HG03025 (cell line): ENCODE measurements at regions not wholly inside any gene's neighbourhood (a gene's known extent, or its start where the extent isn't known, plus 50 kb on each side); places are given as distances from the start of the nearest gene placed in this dataset.
A peak's percentile ranks its signal among the peaks of the same experiment; 100 is the strongest.

ENCODE experiments used
- ATAC-seq: cut with Tn5 transposase; IDR thresholded peaks from one replicate; pipeline ENCODE4 v1.9.1; 2021; ENCODE audit warnings: mild to moderate bottlenecking, moderate library complexity; ENCODE audit not compliant: unreplicated experiment, low FRiP score

- ATAC-seq, result no peak
Observed at GRCh38 chr13:91127995-91128394, 219.5 kb upstream of the MIR17HG start.

- no peak for ATAC-seq
Observed at GRCh38 chr13:91132381-91132780, 215.1 kb upstream of the MIR17HG start.

DNA sequence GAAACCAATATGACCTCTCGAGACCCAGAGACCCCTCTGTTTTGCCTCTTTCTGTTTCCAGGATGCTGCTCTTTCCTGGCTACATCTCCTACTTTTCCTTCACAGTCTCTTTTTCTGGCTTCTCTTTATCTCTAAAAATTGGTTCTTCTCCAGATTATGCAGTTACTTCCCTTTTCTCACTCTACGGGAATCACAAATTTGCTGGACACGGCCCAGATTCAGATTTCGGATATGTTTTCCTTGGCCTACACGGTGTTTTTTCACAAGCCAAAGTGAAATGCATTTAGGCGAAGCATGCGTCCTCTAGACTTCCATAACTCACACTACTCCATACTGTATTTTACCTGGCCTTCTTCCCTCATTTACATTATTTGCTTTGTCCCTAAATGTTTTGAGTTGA is 214.7 kb upstream of the MIR17HG start:
- no peak for ATAC-seq

- peak; percentile 79 for ATAC-seq
Observed at GRCh38 chr13:91133941-91134802, 213.3 kb upstream of the MIR17HG start.

GRCh38 chr13:91134803-91135184 is 212.7 kb upstream of the MIR17HG start:
- no peak for ATAC-seq

- ATAC-seq, result no peak
Observed at GRCh38 chr13:91135376-91135775, 212.1 kb upstream of the MIR17HG start.

GRCh38 chr13:91135968-91136367 is 211.5 kb upstream of the MIR17HG start:
- ATAC-seq, result no peak

DNA sequence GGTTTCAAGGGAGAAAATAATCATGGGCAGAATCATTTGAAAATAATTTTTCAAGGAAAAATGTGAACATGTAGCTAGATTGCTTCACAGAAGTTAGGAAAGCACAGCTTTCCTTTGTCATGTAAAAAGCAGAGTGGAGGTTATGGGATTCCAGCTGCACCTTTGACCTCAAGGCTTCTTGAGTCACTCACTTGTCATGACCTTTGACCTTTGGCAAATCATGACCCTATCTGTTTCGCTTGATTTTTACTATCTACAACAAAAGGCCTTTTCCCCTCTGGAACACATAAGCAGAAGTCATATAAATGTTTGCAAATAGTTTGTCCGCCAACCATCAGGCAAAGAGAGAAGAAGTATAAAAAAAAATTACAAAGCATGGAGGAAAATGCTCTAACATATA is 210.7 kb upstream of the MIR17HG start:
- ATAC-seq, result no peak

GRCh38 chr13:91139232-91139631 is 208.3 kb upstream of the MIR17HG start:
- no peak for ATAC-seq

GRCh38 chr13:91141543-91142061 is 205.9 kb upstream of the MIR17HG start:
- ATAC-seq, result no peak

DNA sequence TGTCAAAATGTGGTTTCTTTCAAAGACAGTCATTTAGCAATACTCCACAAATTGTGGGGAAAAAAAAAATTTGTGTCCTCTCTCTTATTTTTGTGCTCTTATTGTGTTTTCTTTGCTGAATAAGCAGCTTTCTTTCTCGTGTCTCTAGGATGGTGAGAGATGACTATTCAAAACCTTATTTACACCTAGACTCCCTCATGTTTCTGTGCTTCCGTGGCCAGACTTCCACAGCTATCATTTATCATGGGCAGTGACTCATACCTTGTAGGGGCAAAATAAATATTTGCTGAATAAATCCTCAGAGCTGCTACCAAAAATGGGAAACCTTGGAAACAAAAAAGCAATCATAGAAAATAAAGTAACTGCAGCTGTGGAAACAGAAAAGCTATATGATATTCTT is 204.9 kb upstream of the MIR17HG start:
- no peak for ATAC-seq

DNA sequence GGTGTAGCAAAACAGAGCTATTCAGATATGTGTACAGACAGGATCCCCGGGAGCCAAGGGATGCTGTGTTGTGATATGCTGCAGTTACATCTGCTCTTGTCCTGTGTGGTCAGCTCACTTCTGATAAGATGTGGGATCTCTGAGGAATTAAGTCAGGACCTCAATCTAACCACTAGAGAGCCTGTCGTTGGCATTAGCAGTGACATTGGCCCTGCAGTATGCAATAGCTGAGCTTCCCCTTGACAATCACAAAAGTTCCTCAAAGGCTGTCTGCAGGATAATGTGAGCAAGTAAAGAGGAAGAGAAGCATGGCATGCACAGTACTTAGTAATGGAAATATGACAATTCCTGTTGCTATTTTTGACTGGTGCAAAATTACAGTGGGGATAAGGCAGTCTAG is 203.4 kb upstream of the MIR17HG start:
- no peak for ATAC-seq

DNA sequence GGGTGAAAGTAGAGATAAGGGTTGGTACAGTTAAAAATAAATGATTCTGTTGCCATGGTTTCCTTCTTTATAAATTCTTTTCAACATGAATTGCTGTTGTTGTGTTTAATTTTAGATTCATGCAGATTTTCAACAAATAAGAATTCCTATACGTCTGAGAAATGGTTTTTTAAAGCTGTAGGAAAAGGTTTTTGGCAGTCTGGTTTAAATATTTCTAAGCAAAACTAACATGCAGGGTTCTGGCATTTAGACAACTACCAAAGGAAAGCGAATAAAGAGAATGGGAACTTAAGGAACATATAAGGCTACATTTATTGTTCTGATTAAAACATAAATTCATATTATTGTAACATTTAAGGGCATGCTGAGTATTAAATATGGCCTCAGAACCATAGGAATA is 203.0 kb upstream of the MIR17HG start:
- ATAC-seq, result no peak

DNA sequence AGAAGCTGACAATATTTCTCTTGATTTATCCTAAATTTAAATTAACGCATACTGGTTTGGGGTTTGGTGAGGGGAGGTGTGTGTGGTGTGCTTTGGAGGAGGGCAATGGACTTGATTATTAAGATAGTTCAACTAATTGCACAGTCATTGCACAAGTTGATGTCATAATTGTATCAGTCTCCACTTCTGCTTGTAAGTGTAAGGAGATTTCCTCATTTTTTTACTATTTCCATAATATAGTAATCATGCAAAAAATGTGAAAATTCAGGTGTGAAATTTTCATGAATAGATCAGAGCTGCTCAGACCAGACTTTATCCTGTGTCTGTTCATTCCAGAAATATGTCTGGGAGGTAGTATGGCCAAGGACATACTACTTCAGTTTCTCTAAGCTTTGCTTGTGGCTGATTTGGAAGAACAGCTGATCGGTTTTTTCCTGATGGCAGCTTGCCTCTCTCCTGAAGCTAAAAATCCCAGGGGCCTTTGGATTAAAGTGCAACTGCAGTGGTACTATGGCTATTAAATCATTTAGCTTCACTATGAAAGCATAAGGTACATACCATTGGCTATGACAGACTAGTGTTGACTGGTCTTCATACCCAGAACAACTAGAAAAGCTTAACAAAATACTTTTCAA is 201.8 kb upstream of the MIR17HG start:
- ATAC-seq, result no peak

- no peak for ATAC-seq
Observed at GRCh38 chr13:91146601-91147000, 200.9 kb upstream of the MIR17HG start.

DNA sequence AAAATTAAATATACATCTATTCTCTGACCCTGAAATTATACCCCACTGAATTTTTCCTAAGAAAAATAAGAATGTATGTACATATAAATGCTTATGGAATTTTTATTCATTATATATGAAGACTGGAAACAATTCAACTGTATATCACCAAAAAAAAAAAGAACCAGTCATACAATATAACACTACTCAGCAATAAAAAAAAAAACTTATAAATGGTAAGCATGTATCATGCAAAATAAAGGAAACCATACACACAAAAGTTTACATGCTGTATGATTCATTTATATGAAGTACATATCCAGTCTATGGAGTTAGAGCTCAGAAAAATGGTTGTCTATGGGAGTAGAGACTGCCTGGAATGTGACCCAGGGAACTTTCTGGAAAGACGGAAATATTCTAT is 199.4 kb upstream of the MIR17HG start:
- no peak for ATAC-seq

- ATAC-seq, result no peak
Observed at GRCh38 chr13:91151921-91152320, 195.6 kb upstream of the MIR17HG start.

DNA sequence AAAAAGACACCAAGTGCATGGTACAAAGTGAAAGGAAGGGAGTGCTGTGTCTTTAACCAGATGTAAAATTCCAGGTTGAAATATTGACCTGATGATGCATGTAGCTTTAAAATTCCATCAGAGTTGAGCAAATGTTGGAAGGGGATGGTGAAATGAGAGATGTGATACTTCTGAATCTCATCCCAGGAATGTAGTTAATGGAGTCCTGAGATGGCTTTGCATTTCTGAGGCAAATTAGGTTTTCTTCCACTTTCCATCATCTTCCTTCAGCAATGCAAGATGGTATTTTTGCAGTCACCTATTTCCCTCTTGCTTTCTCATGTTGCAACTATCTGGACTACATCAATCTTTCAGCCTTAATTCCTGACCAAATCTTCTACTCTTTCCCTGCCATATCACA is 194.1 kb upstream of the MIR17HG start:
- no peak for ATAC-seq

- no peak for ATAC-seq
Observed at GRCh38 chr13:91154558-91155353, 192.7 kb upstream of the MIR17HG start.

DNA sequence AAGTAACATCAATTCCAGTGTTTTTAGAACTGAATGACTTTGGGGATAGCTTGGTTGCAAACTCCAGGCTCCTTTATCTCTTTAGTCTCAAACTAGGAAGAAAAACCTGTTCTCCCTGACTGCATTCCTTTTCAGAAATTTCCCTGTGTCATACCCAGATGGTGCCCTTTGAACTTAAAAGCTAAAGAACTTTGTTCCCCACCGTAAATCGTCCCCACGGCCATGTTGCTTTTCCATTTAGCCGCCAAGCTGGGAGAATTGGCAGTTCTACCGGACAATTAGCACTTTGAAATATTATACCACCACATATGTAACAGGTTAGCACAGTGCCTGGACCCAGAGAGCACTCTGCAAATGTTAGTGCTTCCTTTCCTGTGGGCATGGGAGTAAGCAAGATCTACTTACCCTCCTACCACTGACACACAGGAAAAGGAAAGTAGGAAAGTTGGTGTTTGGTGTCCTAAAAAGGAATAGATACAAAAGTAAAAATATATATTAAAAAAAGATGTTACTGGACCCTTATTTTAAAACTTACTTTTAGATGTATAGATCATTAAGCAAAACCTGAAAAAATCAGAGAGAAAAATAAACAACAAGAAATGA is 191.9 kb upstream of the MIR17HG start:
- ATAC-seq, result no peak
